ENCODE measurements at regions not wholly inside any gene's neighbourhood (a gene's known extent, or its start where the extent isn't known, plus 50 kb on each side); places are given as distances from the start of the nearest gene placed in this dataset.

DNA sequence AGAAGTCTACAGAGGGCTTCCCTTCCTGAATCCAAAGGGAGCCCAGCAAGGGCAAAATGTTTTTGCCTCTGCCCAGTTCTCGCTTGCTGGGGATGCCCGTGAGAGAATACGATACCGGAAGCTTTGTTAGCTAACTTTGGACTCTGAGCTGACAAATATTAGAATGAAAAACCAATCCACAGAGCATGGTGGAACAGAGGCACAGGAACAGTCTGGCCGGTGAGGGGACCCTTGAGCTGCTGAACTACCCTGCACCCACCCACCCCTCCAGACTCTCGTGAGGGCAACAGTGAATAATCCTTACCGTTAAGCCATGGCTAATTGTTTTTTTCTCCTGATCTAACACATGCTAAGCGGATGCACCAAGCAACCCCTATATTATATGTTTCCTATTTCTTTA is 76.3 kb upstream of the AKT3 start:
- peaks cover 23% of the 10 kb centered on the region for H3K4me1 ChIP-seq (ENCODE audit: insufficient read depth, poor library complexity, severe bottlenecking)
- H3K9me3 ChIP-seq (ENCODE audit: severe bottlenecking), result no peaks in the 10 kb centered on the region
- no peak overlapping the region for H3K4me3 ChIP-seq (ENCODE audit: severe bottlenecking)
- no peak for ATAC-seq (ENCODE audit: low read depth)
- H3K27ac ChIP-seq (ENCODE audit: poor library complexity, severe bottlenecking), result peak overlapping the region; percentile 30
- H3K27me3 ChIP-seq (ENCODE audit: insufficient read depth, poor library complexity, severe bottlenecking), result no peaks in the 10 kb centered on the region
- no peak for DNase-seq (ENCODE audit: low spot score)
- H3K36me3 ChIP-seq (ENCODE audit: low read depth), result no peaks in the 10 kb centered on the region
- TF ChIP-seq, protein P1, sequence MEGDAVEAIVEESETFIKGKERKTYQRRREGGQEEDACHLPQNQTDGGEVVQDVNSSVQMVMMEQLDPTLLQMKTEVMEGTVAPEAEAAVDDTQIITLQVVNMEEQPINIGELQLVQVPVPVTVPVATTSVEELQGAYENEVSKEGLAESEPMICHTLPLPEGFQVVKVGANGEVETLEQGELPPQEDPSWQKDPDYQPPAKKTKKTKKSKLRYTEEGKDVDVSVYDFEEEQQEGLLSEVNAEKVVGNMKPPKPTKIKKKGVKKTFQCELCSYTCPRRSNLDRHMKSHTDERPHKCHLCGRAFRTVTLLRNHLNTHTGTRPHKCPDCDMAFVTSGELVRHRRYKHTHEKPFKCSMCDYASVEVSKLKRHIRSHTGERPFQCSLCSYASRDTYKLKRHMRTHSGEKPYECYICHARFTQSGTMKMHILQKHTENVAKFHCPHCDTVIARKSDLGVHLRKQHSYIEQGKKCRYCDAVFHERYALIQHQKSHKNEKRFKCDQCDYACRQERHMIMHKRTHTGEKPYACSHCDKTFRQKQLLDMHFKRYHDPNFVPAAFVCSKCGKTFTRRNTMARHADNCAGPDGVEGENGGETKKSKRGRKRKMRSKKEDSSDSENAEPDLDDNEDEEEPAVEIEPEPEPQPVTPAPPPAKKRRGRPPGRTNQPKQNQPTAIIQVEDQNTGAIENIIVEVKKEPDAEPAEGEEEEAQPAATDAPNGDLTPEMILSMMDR (IDR thresholded peaks at IDR 0.05; ENCODE audit: poor library complexity, severe bottlenecking), result no peak

DNA sequence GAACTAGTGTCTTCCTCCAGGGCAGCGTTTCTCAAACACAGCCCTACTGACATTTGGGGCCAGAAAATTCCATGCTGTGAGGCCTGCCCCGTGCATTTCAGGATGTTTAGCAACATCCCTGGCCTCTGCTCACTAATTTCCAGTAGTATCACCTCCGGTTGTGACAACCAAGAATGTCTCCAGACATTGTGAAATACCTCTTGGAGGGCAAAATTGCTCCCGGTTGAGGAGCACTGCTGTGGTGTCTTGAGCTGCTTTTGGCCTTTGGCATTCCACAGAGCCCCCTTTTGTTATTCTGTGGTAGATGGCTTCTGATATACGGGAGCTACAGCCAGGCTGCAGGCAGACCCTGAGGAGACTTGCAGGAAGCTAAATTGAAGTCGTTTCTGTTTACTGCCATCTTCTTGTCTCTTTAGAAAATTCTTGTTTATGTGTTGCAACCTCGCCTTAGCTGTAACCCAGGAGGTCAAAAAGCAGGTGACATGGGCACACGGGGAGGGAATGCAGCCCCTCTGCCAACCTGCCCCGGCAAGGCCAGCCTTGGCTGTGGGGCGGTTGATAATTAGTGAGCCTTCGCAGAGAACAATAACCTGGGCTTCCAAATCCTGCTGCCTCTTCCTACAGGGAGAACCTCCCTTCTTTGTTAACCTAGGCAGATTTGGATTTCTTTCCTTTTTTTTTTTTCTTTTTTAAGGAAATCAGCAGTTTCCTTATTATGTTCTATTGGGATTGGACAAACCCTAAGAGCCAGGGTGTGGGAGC is 74.7 kb upstream of the AKT3 start:
- no peak for DNase-seq (ENCODE audit: low spot score)
- Histone ChIP-seq H3K27me3 (ENCODE audit: insufficient read depth, poor library complexity, severe bottlenecking) (no peaks in the 10 kb centered on the region), H3K9me3 (ENCODE audit: severe bottlenecking) (no peaks in the 10 kb centered on the region), H3K4me3 (ENCODE audit: severe bottlenecking) (no peak overlapping the region), H3K36me3 (ENCODE audit: low read depth) (no peaks in the 10 kb centered on the region), H3K27ac (ENCODE audit: poor library complexity, severe bottlenecking) (peak overlapping the region; percentile 48), H3K4me1 (ENCODE audit: insufficient read depth, poor library complexity, severe bottlenecking) (peaks cover 23% of the 10 kb centered on the region)
- 0 out of 3 replicates have a peak, but pooled peaks have one; percentile 10 for ATAC-seq (ENCODE audit: low read depth)
- TF ChIP-seq, protein P1 (IDR thresholded peaks at IDR 0.05; ENCODE audit: poor library complexity, severe bottlenecking), result no peak

DNA sequence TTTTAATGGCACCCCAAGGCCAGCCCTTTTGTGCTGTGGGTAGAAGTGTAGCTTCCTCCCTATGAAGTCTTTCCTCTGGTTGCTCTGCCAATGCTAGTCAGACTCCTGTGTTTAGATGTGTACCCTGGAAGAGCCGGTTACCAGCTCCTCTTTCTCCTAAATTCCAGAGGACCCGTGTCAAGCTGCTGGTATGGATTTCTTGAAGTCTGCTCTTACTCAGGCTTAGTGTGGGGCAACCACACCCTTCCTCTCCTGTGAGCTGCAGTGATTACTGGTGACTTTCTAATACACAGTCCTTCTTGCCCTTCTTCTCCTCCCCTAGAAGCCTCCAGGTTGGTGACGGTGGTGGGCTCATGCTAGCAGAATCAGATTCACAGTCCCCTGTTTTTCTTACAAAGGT is 74.1 kb upstream of the AKT3 start:
- DNase-seq (ENCODE audit: low spot score), result no peak
- H3K27ac ChIP-seq (ENCODE audit: poor library complexity, severe bottlenecking), result peak overlapping the region; percentile 48
- TF ChIP-seq, protein P1 (IDR thresholded peaks at IDR 0.05; ENCODE audit: poor library complexity, severe bottlenecking), result no peak

DNA sequence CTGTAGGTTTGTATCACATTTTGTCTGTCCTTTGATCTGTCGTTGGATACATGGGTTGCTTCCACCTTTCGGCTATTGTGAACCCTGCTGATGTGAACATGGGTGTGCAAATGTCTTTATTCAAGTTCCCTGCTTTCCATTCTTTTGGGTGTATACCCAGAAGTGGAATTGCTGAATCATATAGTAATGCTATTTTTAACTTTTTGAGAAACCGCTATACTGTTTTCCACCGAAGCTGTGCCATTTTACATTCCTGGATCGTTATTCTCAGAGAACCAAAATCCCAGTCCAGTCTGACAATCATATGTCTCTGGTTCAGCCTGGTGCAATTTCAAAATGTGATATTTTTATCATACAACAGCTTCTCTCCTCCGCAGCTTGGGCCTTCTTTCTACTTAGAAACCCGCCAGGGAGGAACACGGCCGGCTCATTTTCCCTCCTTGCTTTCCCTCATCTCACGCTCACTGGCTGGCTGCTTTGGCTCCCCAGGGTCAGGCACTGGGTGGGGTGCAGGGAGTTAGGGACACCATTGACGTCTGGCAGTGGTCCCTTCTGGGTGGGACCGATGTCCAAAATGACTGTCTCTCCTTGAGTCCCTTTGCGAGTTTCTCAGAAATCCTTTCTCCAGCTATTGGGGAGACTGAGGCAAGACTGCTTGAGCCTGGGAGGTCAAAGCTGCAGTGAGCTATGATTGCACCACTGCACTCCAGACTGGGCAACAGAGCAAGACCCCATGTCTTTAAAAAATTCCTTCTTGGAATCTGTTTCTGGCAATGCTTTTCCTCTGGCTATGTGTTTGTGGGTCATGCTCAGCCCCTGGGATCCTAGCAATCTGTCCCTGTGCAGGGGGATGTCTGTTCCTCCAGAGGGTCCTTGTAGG is 73.5 kb upstream of the AKT3 start:
- Histone ChIP-seq H3K4me1 (ENCODE audit: insufficient read depth, poor library complexity, severe bottlenecking) (peaks cover 23% of the 10 kb centered on the region), H3K9me3 (ENCODE audit: severe bottlenecking) (no peaks in the 10 kb centered on the region), H3K27me3 (ENCODE audit: insufficient read depth, poor library complexity, severe bottlenecking) (no peaks in the 10 kb centered on the region), H3K4me3 (ENCODE audit: severe bottlenecking) (no peak overlapping the region), H3K36me3 (ENCODE audit: low read depth) (no peaks in the 10 kb centered on the region), H3K27ac (ENCODE audit: poor library complexity, severe bottlenecking) (peak overlapping the region; percentile 48)
- TF ChIP-seq, protein P1 (IDR thresholded peaks at IDR 0.05; ENCODE audit: poor library complexity, severe bottlenecking), result no peak
- no peak for ATAC-seq (ENCODE audit: low read depth)
- DNase-seq (ENCODE audit: low spot score), result no peak

More for the DNA sequence above, 74.1 kb upstream of the AKT3 start:
- Histone ChIP-seq H3K4me3 (ENCODE audit: severe bottlenecking) (no peak overlapping the region), H3K36me3 (ENCODE audit: low read depth) (no peaks in the 10 kb centered on the region), H3K4me1 (ENCODE audit: insufficient read depth, poor library complexity, severe bottlenecking) (peaks cover 23% of the 10 kb centered on the region), H3K9me3 (ENCODE audit: severe bottlenecking) (no peaks in the 10 kb centered on the region), H3K27me3 (ENCODE audit: insufficient read depth, poor library complexity, severe bottlenecking) (no peaks in the 10 kb centered on the region)
- peak; percentile 80 for ATAC-seq (ENCODE audit: low read depth)

Data from RWPE2 (cell line).